ENCODE measurements at regions not wholly inside any gene's neighbourhood (a gene's known extent, or its start where the extent isn't known, plus 50 kb on each side); places are given as distances from the start of the nearest gene placed in this dataset.

GRCh38 chr4:26085551-26085950, 171.5 kb downstream of the SMIM20 start:
- DNase-seq (ENCODE audit: low read depth, low spot score) (no peak), FAIRE-seq (no peak), ATAC-seq (no peak)
- no TSS peak for BruUV-seq (replicated peaks)
- CTCF ChIA-PET = interaction anchor here (1.1 to 4.2 kb wide), 3 partner anchors 47 to 241 kb away, joined by 3 to 127 read pairs (median 43); no protein-coding TSS in a partner anchor
- Histone ChIP-seq H2AFZ (ENCODE audit: control insufficient read depth, low read depth, low read length) (no peak overlapping the region), H3K27ac (ENCODE audit: control insufficient read depth, insufficient read depth) (no peak overlapping the region), H3K4me1 (ENCODE audit: control insufficient read depth, insufficient read depth, low read length) (peaks cover 57% of the 10 kb centered on the region), H3K79me2 (ENCODE audit: control insufficient read depth, insufficient read depth, low read length) (no peaks in the 10 kb centered on the region), H3K4me3 (no peak overlapping the region), H3K9ac (ENCODE audit: control insufficient read depth, insufficient read depth, low read length) (no peak overlapping the region), H3K9me3 (replicated peaks; ENCODE audit: control insufficient read depth, insufficient read depth, low read length) (peaks cover 2% of the 10 kb centered on the region; the same call in 2 of the 3 replicates), H4K20me1 (ENCODE audit: control insufficient read depth, insufficient read depth) (no peaks in the 10 kb centered on the region), H3K36me3 (ENCODE audit: control insufficient read depth in 2 of 2, insufficient read depth in 2 of 2, low read length in 1 of 2) (no peaks in the 10 kb centered on the region), H3K4me2 (ENCODE audit: control insufficient read depth, insufficient read depth) (no peak overlapping the region), H3K27me3 (replicated peaks in 1 of 2; ENCODE audit: control insufficient read depth in 2 of 2, insufficient read depth in 2 of 2, low read length in 1 of 2) (no peaks in the 10 kb centered on the region)
- POLR2A ChIA-PET = interaction anchor here (1.2 to 1.7 kb wide), 2 partner anchors 10 to 50 kb away, joined by 3 to 4 read pairs; no protein-coding TSS in a partner anchor
- RAD21 ChIA-PET (ENCODE audit: unreplicated experiment) = interaction anchor here (1.0 to 4.6 kb wide), 4 partner anchors 10 to 324 kb away, joined by 7 to 76 read pairs (median 28); no protein-coding TSS in a partner anchor
- WGBS (ENCODE audit: insufficient coverage, insufficient replicate concordance, low lambda C conversion rate, missing lambda C conversion rate) = 98% methylated on average over 3 of the region's 3 CpGs
- SMC1A ChIA-PET (ENCODE audit: uncharacterized antibody, unreplicated experiment) = interaction anchor here (0.5 to 4.9 kb wide), 5 partner anchors 9 to 241 kb away, joined by 3 to 97 read pairs (median 5); no protein-coding TSS in a partner anchor
- intact Hi-C loops (cut with micrococcal nuclease; ENCODE audit: unreplicated experiment) = no loop called here
- in situ Hi-C loops (cut with MboI) = no loop called here
- TF ChIP-seq REST (IDR thresholded peaks at IDR 0.05; ENCODE audit: low read depth, low read length) = no peak
- TF ChIP-seq RELB (IDR thresholded peaks at IDR 0.05; ENCODE audit: low read depth) = no peak
- no peak for TF ChIP-seq ZBTB40 (IDR thresholded peaks at IDR 0.05; ENCODE audit: borderline replicate concordance)
- TF ChIP-seq MAX (IDR thresholded peaks at IDR 0.05; ENCODE audit: low read depth, low read length) = no peak
- TF ChIP-seq HCFC1 (IDR thresholded peaks at IDR 0.05; ENCODE audit: low read length) = no peak
- no peak for TF ChIP-seq RFX5 (IDR thresholded peaks at IDR 0.05; ENCODE audit: low read depth, low read length)
- no peak for TF ChIP-seq SUPT20H (IDR thresholded peaks at IDR 0.05; ENCODE audit: borderline replicate concordance, control insufficient read depth, low read depth, low read length)
- TF ChIP-seq SMC3 (IDR thresholded peaks at IDR 0.05; ENCODE audit: borderline replicate concordance, low read length) = no peak
- no peak for TF ChIP-seq TBL1XR1 (IDR thresholded peaks at IDR 0.05; ENCODE audit: low read depth, low read length)
- no peak for TF ChIP-seq GABPA (IDR thresholded peaks at IDR 0.05; ENCODE audit: low read depth)
- TF ChIP-seq NR2C1 (IDR thresholded peaks at IDR 0.05) = no peak
- no peak for TF ChIP-seq YY1 (IDR thresholded peaks at IDR 0.05; ENCODE audit: low read depth, low read length)
- no peak for TF ChIP-seq MXI1 (IDR thresholded peaks at IDR 0.05; ENCODE audit: low read depth, low read length)
- no peak for TF ChIP-seq NFXL1 (IDR thresholded peaks at IDR 0.05; ENCODE audit: borderline replicate concordance)
- no peak for TF ChIP-seq MYB (IDR thresholded peaks at IDR 0.05; ENCODE audit: borderline replicate concordance, low read depth, low read length)
- no peak for TF ChIP-seq RELA (IDR thresholded peaks at IDR 0.05; ENCODE audit: borderline replicate concordance, partially characterized antibody)
